ENCODE measurements at regions not wholly inside any gene's neighbourhood (a gene's known extent, or its start where the extent isn't known, plus 50 kb on each side); places are given as distances from the start of the nearest gene placed in this dataset.

DNA sequence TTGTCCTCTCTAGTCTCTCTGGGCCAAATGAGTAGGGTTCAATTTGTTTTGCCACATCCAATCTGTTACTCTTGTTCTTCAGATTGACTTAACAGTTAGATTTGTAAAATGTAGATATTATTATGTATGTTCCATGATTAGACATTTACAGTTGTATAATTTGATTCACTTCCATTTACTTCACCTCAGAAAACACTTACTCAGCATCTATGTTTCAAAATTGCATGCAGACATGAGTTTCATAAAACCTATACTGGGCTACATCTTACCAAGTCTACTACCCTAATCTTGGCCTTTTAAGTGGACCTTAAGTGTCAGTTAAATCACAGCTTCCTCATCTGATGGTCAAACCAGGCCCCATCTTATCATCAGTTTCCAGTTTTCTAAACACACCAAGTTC, 1181.2 kb upstream of the CDH9 start:
- H3K36me3 ChIP-seq (ENCODE audit: insufficient read depth, low read length): no peaks in the 10 kb centered on the region
- H3K4me1 ChIP-seq (ENCODE audit: insufficient read depth, low read length): peaks cover 36% of the 10 kb centered on the region
- H3K9me3 ChIP-seq (ENCODE audit: insufficient read depth, low read length, severe bottlenecking): peaks cover 6% of the 10 kb centered on the region
- H2AFZ ChIP-seq (ENCODE audit: low read depth, low read length): peak overlapping the region; percentile 7; the same call in 1 of the 2 replicates
- H3K9ac ChIP-seq (ENCODE audit: low read depth, low read length): no peak overlapping the region
- no peak overlapping the region for H3K4me2 ChIP-seq (ENCODE audit: insufficient read depth, low read length)
- no peak overlapping the region for H3K4me3 ChIP-seq (ENCODE audit: low read depth in 1 of 2, low read length in 2 of 2)
- no peaks in the 10 kb centered on the region for H4K20me1 ChIP-seq (ENCODE audit: insufficient read depth, low read length)
- no peaks in the 10 kb centered on the region for H3K79me2 ChIP-seq (ENCODE audit: insufficient read depth, low read length)
- no peak for TF ChIP-seq EZH2 (IDR thresholded peaks at IDR 0.05; ENCODE audit: borderline replicate concordance, low read depth, low read length, severe bottlenecking)
- no peak for TF ChIP-seq CTCF (IDR thresholded peaks at IDR 0.05; ENCODE audit: borderline replicate concordance, extremely low read depth, low read length, poor library complexity, severe bottlenecking)
- ATAC-seq (ENCODE audit: insufficient read depth, low read depth) (no peak), DNase-seq (no peak)
- no peak overlapping the region for H3K27ac ChIP-seq (ENCODE audit: low read length)
- no peaks in the 10 kb centered on the region for H3K27me3 ChIP-seq (ENCODE audit: insufficient read depth, low read length, poor library complexity)

GRCh38 chr5:28217695-28218094, 1179.3 kb upstream of the CDH9 start:
- Histone ChIP-seq H3K4me3 (ENCODE audit: low read depth in 1 of 2, low read length in 2 of 2) (peak overlapping the region in 1 of 2 experiments; percentile 15; a peak in 1 of 4 replicates), H3K9me3 (ENCODE audit: insufficient read depth, low read length, severe bottlenecking) (peaks cover 6% of the 10 kb centered on the region), H3K79me2 (ENCODE audit: insufficient read depth, low read length) (no peaks in the 10 kb centered on the region), H3K4me2 (ENCODE audit: insufficient read depth, low read length) (peak overlapping the region; percentile 53; the same call in 1 of the 2 replicates), H4K20me1 (ENCODE audit: insufficient read depth, low read length) (no peaks in the 10 kb centered on the region), H3K36me3 (ENCODE audit: insufficient read depth, low read length) (no peaks in the 10 kb centered on the region), H2AFZ (ENCODE audit: low read depth, low read length) (no peak overlapping the region), H3K27me3 (ENCODE audit: insufficient read depth, low read length, poor library complexity) (no peaks in the 10 kb centered on the region), H3K9ac (ENCODE audit: low read depth, low read length) (peak overlapping the region; percentile 27; the same call in 1 of the 2 replicates), H3K4me1 (ENCODE audit: insufficient read depth, low read length) (peaks cover 47% of the 10 kb centered on the region), H3K27ac (ENCODE audit: low read length) (peak overlapping the region; percentile 96)
- ATAC-seq (ENCODE audit: insufficient read depth, low read depth) (peak; percentile 35), DNase-seq (peak; percentile 21)
- TF ChIP-seq EZH2 (IDR thresholded peaks at IDR 0.05; ENCODE audit: borderline replicate concordance, low read depth, low read length, severe bottlenecking): no peak
- no peak for TF ChIP-seq CTCF (IDR thresholded peaks at IDR 0.05; ENCODE audit: borderline replicate concordance, extremely low read depth, low read length, poor library complexity, severe bottlenecking)

DNA sequence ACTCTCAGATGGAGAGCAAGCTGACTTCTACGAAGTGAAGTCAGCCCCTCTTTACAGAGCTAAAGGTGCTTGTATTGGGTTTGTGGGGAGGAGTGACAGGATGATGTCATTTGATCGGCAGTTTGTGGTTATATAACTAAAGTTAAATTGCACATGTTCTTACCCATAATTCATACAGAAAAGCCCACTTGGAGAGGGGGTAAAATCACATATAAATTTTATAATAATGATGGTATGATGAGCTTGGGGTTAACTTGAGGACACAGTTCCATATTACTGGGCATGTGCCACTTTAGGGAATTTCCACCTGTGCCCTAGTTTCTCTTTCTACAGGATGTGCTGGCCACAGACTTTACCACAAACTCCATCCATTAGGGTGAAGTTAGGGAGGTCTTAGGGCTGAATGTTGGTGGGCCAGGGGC, 1178.6 kb upstream of the CDH9 start:
- TF ChIP-seq EZH2 (IDR thresholded peaks at IDR 0.05; ENCODE audit: borderline replicate concordance, low read depth, low read length, severe bottlenecking) (no peak), CTCF (IDR thresholded peaks at IDR 0.05; ENCODE audit: borderline replicate concordance, extremely low read depth, low read length, poor library complexity, severe bottlenecking) (no peak)
- Histone ChIP-seq H2AFZ (ENCODE audit: low read depth, low read length) (peak overlapping the region; percentile 68), H3K4me2 (ENCODE audit: insufficient read depth, low read length) (peak overlapping the region; percentile 53), H4K20me1 (ENCODE audit: insufficient read depth, low read length) (no peaks in the 10 kb centered on the region), H3K4me1 (ENCODE audit: insufficient read depth, low read length) (peaks cover 47% of the 10 kb centered on the region), H3K9me3 (ENCODE audit: insufficient read depth, low read length, severe bottlenecking) (peaks cover 6% of the 10 kb centered on the region), H3K79me2 (ENCODE audit: insufficient read depth, low read length) (no peaks in the 10 kb centered on the region), H3K36me3 (ENCODE audit: insufficient read depth, low read length) (no peaks in the 10 kb centered on the region), H3K27ac (ENCODE audit: low read length) (peak overlapping the region; percentile 96), H3K9ac (ENCODE audit: low read depth, low read length) (peak overlapping the region; percentile 55), H3K27me3 (ENCODE audit: insufficient read depth, low read length, poor library complexity) (no peaks in the 10 kb centered on the region), H3K4me3 (ENCODE audit: low read depth in 1 of 2, low read length in 2 of 2) (peak overlapping the region in 1 of 2 experiments; percentile 40; a peak in 2 of 4 replicates)
- ATAC-seq (ENCODE audit: insufficient read depth, low read depth) (peak; percentile 91), DNase-seq (peak; percentile 84)

Measured in DND-41 (cell line).